ENCODE measurements at regions not wholly inside any gene's neighbourhood (a gene's known extent, or its start where the extent isn't known, plus 50 kb on each side); places are given as distances from the start of the nearest gene placed in this dataset.

- TF ChIP-seq FOXP4 (CRISPR knock-in tag; IDR thresholded peaks at IDR 0.05), result no peak
- no peak for TF ChIP-seq GABPB1 (CRISPR knock-in tag; IDR thresholded peaks at IDR 0.05)
- no peak for TF ChIP-seq CDX4 (CRISPR knock-in tag; IDR thresholded peaks at IDR 0.05; ENCODE audit: borderline replicate concordance)
Observed at GRCh38 chr6:115668211-115668610, 392.5 kb downstream of the FRK start (continued).

GRCh38 chr6:115667478-115668026, 393.1 kb downstream of the FRK start:
- no peak overlapping the region for H3K27ac Mint-ChIP-seq
- peaks cover 5% of the 10 kb centered on the region for H3K4me1 Mint-ChIP-seq
- H3K4me3 Mint-ChIP-seq, result no peak overlapping the region
- H3K9me3 Mint-ChIP-seq, result no peaks in the 10 kb centered on the region
- ChIA-PET CTCF (no interaction called here), POLR2A (no interaction called here)
- no peaks in the 10 kb centered on the region for H3K27me3 Mint-ChIP-seq (ENCODE audit: low read depth)
- no peaks in the 10 kb centered on the region for H3K36me3 Mint-ChIP-seq
- no peak for TF ChIP-seq ARID4B (CRISPR knock-in tag; IDR thresholded peaks at IDR 0.05; ENCODE audit: borderline replicate concordance)
- TF ChIP-seq JAZF1 (CRISPR knock-in tag; IDR thresholded peaks at IDR 0.05), result no peak
- no peak for TF ChIP-seq ATF6 (CRISPR knock-in tag; IDR thresholded peaks at IDR 0.05)
- no peak for TF ChIP-seq PRRX2 (CRISPR knock-in tag; IDR thresholded peaks at IDR 0.05)
- ATAC-seq, result peak; percentile 51
- DNase-seq (ENCODE audit: low spot score), result peak; percentile 11

GRCh38 chr6:115666997-115667396, 393.7 kb downstream of the FRK start:
- H3K27ac Mint-ChIP-seq, result no peak overlapping the region
- no peak for ATAC-seq
- no peaks in the 10 kb centered on the region for H3K27me3 Mint-ChIP-seq (ENCODE audit: low read depth)
- H3K9me3 Mint-ChIP-seq, result no peaks in the 10 kb centered on the region
- no peak overlapping the region for H3K4me3 Mint-ChIP-seq
- ChIA-PET POLR2A (no interaction called here), CTCF (no interaction called here)
- peaks cover 5% of the 10 kb centered on the region for H3K4me1 Mint-ChIP-seq
- DNase-seq (ENCODE audit: low spot score), result no peak
- H3K36me3 Mint-ChIP-seq, result no peaks in the 10 kb centered on the region
- TF ChIP-seq JUN (CRISPR knock-in tag; IDR thresholded peaks at IDR 0.05) (no peak), ZNF263 (CRISPR knock-in tag; IDR thresholded peaks at IDR 0.05; ENCODE audit: low read depth) (no peak), NFE2L1 (CRISPR knock-in tag; IDR thresholded peaks at IDR 0.05) (no peak), SP1 (CRISPR knock-in tag; conservative IDR thresholded peaks at IDR 0.05) (no peak), SOX15 (CRISPR knock-in tag; IDR thresholded peaks at IDR 0.05) (no peak), HMGXB4 (CRISPR knock-in tag; IDR thresholded peaks at IDR 0.05) (no peak), ZBTB43 (CRISPR knock-in tag; IDR thresholded peaks at IDR 0.05) (no peak), FOXJ3 (CRISPR knock-in tag; IDR thresholded peaks at IDR 0.05; ENCODE audit: borderline replicate concordance) (no peak), ZNF121 (CRISPR knock-in tag; IDR thresholded peaks at IDR 0.05) (no peak), OVOL2 (CRISPR knock-in tag; IDR thresholded peaks at IDR 0.05; ENCODE audit: borderline replicate concordance) (no peak), FOXP1 (CRISPR knock-in tag; IDR thresholded peaks at IDR 0.05; ENCODE audit: borderline replicate concordance) (no peak), E2F4 (CRISPR knock-in tag; IDR thresholded peaks at IDR 0.05; ENCODE audit: borderline replicate concordance, low read depth) (no peak), SMAD4 (CRISPR knock-in tag; IDR thresholded peaks at IDR 0.05) (no peak), TP53 (CRISPR knock-in tag; IDR thresholded peaks at IDR 0.05) (no peak)
